A673 (cell line): ENCODE measurements at regions not wholly inside any gene's neighbourhood (a gene's known extent, or its start where the extent isn't known, plus 50 kb on each side); places are given as distances from the start of the nearest gene placed in this dataset.

Experiments used
- BruUV-seq: library from RNA; stranded (reverse); fragments of 400-500 nt; replicated peaks from 2 replicates; lab custom pipeline; 2021; lab: Mats Ljungman, UMichigan
- CTCF ChIA-PET: fragments of 300-600 bp; sonication (Branson Sonifier 250); formaldehyde crosslinking; loops from one replicate; lab custom pipeline; 2022; ENCODE audit warnings: antibody characterized with exemption; lab: Charles Lee
- POLR2A ChIA-PET: fragments of 300-600 bp; sonication (Branson Sonifier 250); formaldehyde crosslinking; loops from one replicate; lab custom pipeline; 2022; ENCODE audit warnings: antibody characterized with exemption; ENCODE audit not compliant: low non-redundant PET; lab: Charles Lee
- DNase-seq: peaks from one replicate; pipeline ENCODE4 v3.0.0-alpha.2; 2015; ENCODE audit warnings: low spot score
- H3K27ac ChIP-seq: fragments of 200-600 bp; sonication (generic); 2 replicates; pipeline ENCODE4 v1.5.1; 2016; ENCODE audit warnings: mixed run types, low read depth, mild to moderate bottlenecking, mixed read lengths, antibody characterized with exemption, low read length; ENCODE audit not compliant: poor library complexity, severe bottlenecking
- H3K27me3 ChIP-seq: fragments of 200-600 bp; sonication (generic); replicated peaks from 2 replicates; pipeline ENCODE4 v1.6.1; 2017; ENCODE audit warnings: mixed run types, low read depth, mild to moderate bottlenecking, mixed read lengths, antibody characterized with exemption, low read length; ENCODE audit not compliant: insufficient read depth, poor library complexity
- H3K36me3 ChIP-seq: fragments of 200-600 bp; sonication (generic); 2 replicates; pipeline ENCODE4 v1.6.1; 2016; ENCODE audit warnings: mixed run types, mild to moderate bottlenecking, mixed read lengths, antibody characterized with exemption, low read length; ENCODE audit not compliant: insufficient read depth, poor library complexity, severe bottlenecking
- H3K4me1 ChIP-seq: fragments of 200-600 bp; sonication (generic); 2 replicates; pipeline ENCODE4 v1.6.1; 2017; ENCODE audit warnings: mixed run types, mild to moderate bottlenecking, mixed read lengths, antibody characterized with exemption, low read length; ENCODE audit not compliant: insufficient read depth, poor library complexity, severe bottlenecking
- H3K4me3 ChIP-seq: fragments of 200-600 bp; sonication (generic); 2 replicates; pipeline ENCODE4 v1.5.1; 2016; ENCODE audit warnings: low read depth, mixed run types, mild to moderate bottlenecking, mixed read lengths, low read length; ENCODE audit not compliant: poor library complexity, severe bottlenecking
- H3K9me3 ChIP-seq: fragments of 200-600 bp; sonication (generic); 2 replicates; pipeline ENCODE4 v1.6.1; 2016; ENCODE audit warnings: mixed run types, low read depth, mild to moderate bottlenecking, mixed read lengths, antibody characterized with exemption, low read length; ENCODE audit not compliant: poor library complexity, severe bottlenecking
- CTCF ChIP-seq: fragments of 300-800, 200-600 bp; sonication (generic); conservative IDR thresholded peaks from 2 replicates; pipeline ENCODE4 v1.5.1; 2017; ENCODE audit warnings: low read depth, mild to moderate bottlenecking, antibody characterized with exemption, low read length, moderate library complexity, mixed read lengths
- EZH2 ChIP-seq: fragments of 200-600 bp; sonication (generic); IDR thresholded peaks from 2 replicates; pipeline ENCODE4 v1.6.1; 2017; ENCODE audit warnings: borderline replicate concordance, low read depth, mild to moderate bottlenecking, mixed read lengths, antibody characterized with exemption, low read length; ENCODE audit not compliant: poor library complexity, severe bottlenecking
- intact Hi-C: fragments of 100-400 bp; cut with micrococcal nuclease; formaldehyde crosslinking; loops from one replicate; pipeline ENCODE4 v1.10.0; 2022; ENCODE audit not compliant: unreplicated experiment

GRCh38 chr5:23877847-23878246, 370.4 kb downstream of the PRDM9 start:
- intact Hi-C loops, result no loop called here
- Histone ChIP-seq H3K4me1 (no peaks in the 10 kb centered on the region), H3K27me3 (no peaks in the 10 kb centered on the region), H3K27ac (no peak overlapping the region), H3K4me3 (no peak overlapping the region), H3K36me3 (no peaks in the 10 kb centered on the region), H3K9me3 (no peaks in the 10 kb centered on the region)
- BruUV-seq, result no TSS peak
- DNase-seq, result no peak
- no peak for TF ChIP-seq CTCF
- no peak for TF ChIP-seq EZH2
- CTCF ChIA-PET, result no interaction called here
- POLR2A ChIA-PET, result interaction anchor here (0.7 kb wide), 1 partner anchor 9 kb away, joined by 15 read pairs; no protein-coding TSS in a partner anchor

- no peak overlapping the region for H3K4me3 ChIP-seq
- H3K36me3 ChIP-seq, result no peaks in the 10 kb centered on the region
- no peak overlapping the region for H3K27ac ChIP-seq
- BruUV-seq, result no TSS peak
- no peaks in the 10 kb centered on the region for H3K4me1 ChIP-seq
- DNase-seq, result no peak
- TF ChIP-seq EZH2 (no peak), CTCF (no peak)
- no peaks in the 10 kb centered on the region for H3K9me3 ChIP-seq
- intact Hi-C loops, result no loop called here
- CTCF ChIA-PET, result no interaction called here
- POLR2A ChIA-PET, result no interaction called here
- no peaks in the 10 kb centered on the region for H3K27me3 ChIP-seq
Observed at GRCh38 chr5:23884405-23885031, 377.1 kb downstream of the PRDM9 start.

- H3K27ac ChIP-seq, result no peak overlapping the region
- H3K4me1 ChIP-seq, result no peaks in the 10 kb centered on the region
- no peak overlapping the region for H3K4me3 ChIP-seq
- intact Hi-C loops, result no loop called here
- H3K9me3 ChIP-seq, result no peaks in the 10 kb centered on the region
- ChIA-PET CTCF (no interaction called here), POLR2A (no interaction called here)
- TF ChIP-seq CTCF, result no peak
- no peak for TF ChIP-seq EZH2
- DNase-seq, result no peak
- no TSS peak for BruUV-seq
- H3K36me3 ChIP-seq, result no peaks in the 10 kb centered on the region
- H3K27me3 ChIP-seq, result no peaks in the 10 kb centered on the region
Observed at GRCh38 chr5:23893561-23893960, 386.2 kb downstream of the PRDM9 start.
